Psoas muscle (tissue), 7 donors: ENCODE measurements at regions not wholly inside any gene's neighbourhood (a gene's known extent, or its start where the extent isn't known, plus 50 kb on each side); places are given as distances from the start of the nearest gene placed in this dataset.

Source experiments
- ATAC-seq, 4 donors: fragments of 200-7000 bp; cut with Tn5 transposase; one replicate each; pipeline ENCODE4 v1.9.1; 2020; ENCODE audit warnings: moderate library complexity in 3 of 4, mild to moderate bottlenecking in 2 of 4
- DNase-seq, 2 donors: peaks; one replicate each; pipeline ENCODE4 v3.0.0-alpha.2; 2020
- H3K27ac ChIP-seq: fragments of 200-600 bp; one replicate; pipeline ENCODE4 v1.8.0; 2022
- H3K27me3 ChIP-seq, 3 donors: fragments of 200-600 bp in 1 of 3; one replicate each; pipeline versions ENCODE4 v1.6.1 to v1.8.0; 2013 to 2022; ENCODE audit warnings: low read length in 2 of 3, mild to moderate bottlenecking in 2 of 3, moderate library complexity in 1 of 3; ENCODE audit not compliant: insufficient read depth in 3 of 3
- H3K36me3 ChIP-seq, 2 donors: fragments of 200-600 bp in 1 of 2; one replicate each; pipeline versions ENCODE4 v1.6.1 to v1.8.0; 2013 to 2022; ENCODE audit warnings: low read depth in 1 of 2, mild to moderate bottlenecking in 1 of 2, moderate library complexity in 1 of 2; ENCODE audit not compliant: insufficient read depth in 1 of 2
- H3K4me1 ChIP-seq: fragments of 200-600 bp; one replicate; pipeline ENCODE4 v1.8.0; 2022
- H3K4me3 ChIP-seq: fragments of 200-600 bp; one replicate; pipeline ENCODE4 v1.8.0; 2022; ENCODE audit warnings: mild to moderate bottlenecking
- H3K9me3 ChIP-seq: fragments of 200-600 bp; one replicate; pipeline ENCODE4 v1.8.0; 2022
- WGBS, 3 donors: extraction: QIAGEN DNeasy Blood & Tissue Kit; methylation state at CpG; one replicate each; pipeline versions ENCODE4 v1.1.6 to v1.1.7; 2013; 5-methylcytosine and 5-hydroxymethylcytosine counted together
- intact Hi-C, 2 donors: fragments of 100-400 bp; cut with DNase I; formaldehyde crosslinking; loops; one replicate each; pipeline versions ENCODE4 v1.11.0 to v1.14.2; 2022
- TF ChIP-seq, protein P1 (sequence below): fragments of 200-600 bp; IDR thresholded peaks from one replicate; pipeline ENCODE4 v1.8.0; 2022; ENCODE audit warnings: antibody characterized with exemption
- donor health status: healthy with polysubstance abuse.
- donor health status: DM: no; HTN: no; CAD: no; lungs with moderate emphysema.
- donor health status: Bipolar disorder and iron deficiency.
- donor health status: healthy.
- donor health status: DM: yes; HTN: yes; CAD: no.
- donor health status: DM: no; HTN: no; CAD: no.
- donor health status: DM: yes; HTN: yes; CAD: no.

DNA sequence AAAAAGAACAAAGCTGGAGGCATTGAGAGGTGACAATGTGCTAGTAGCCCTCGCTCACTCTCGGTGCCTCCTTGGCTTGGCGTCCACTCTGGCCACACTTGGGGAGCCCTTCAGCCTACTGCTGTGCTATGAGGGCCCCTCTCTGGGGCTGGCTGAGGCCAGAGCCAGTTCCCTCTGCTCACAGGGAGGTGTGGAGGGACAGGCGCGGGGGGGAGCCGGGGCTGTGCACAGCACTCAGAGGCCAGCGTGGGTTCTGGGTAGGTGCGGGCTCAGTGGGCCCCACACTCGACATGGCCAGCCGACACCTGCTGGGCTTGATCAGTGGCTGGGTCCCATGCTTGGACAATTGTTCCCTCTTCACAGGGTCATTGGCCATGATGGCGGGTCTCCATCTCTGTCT lies 202.5 kb upstream of the GRAMD2B start:
- no peak for ATAC-seq
- intact Hi-C loops: no loop called here
- Histone ChIP-seq H3K4me3 (no peak overlapping the region), H3K9me3 (no peaks in the 10 kb centered on the region), H3K27ac (no peak overlapping the region), H3K4me1 (no peaks in the 10 kb centered on the region), H3K36me3 (no peaks in the 10 kb centered on the region), H3K27me3 (no peaks in the 10 kb centered on the region)
- WGBS, 3 donors: 87 to 96% (median 89%) methylated on average over 10 to 11 of the region's 11 CpGs
- DNase-seq: no peak
- TF ChIP-seq, protein P1, sequence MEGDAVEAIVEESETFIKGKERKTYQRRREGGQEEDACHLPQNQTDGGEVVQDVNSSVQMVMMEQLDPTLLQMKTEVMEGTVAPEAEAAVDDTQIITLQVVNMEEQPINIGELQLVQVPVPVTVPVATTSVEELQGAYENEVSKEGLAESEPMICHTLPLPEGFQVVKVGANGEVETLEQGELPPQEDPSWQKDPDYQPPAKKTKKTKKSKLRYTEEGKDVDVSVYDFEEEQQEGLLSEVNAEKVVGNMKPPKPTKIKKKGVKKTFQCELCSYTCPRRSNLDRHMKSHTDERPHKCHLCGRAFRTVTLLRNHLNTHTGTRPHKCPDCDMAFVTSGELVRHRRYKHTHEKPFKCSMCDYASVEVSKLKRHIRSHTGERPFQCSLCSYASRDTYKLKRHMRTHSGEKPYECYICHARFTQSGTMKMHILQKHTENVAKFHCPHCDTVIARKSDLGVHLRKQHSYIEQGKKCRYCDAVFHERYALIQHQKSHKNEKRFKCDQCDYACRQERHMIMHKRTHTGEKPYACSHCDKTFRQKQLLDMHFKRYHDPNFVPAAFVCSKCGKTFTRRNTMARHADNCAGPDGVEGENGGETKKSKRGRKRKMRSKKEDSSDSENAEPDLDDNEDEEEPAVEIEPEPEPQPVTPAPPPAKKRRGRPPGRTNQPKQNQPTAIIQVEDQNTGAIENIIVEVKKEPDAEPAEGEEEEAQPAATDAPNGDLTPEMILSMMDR: no peak

DNA sequence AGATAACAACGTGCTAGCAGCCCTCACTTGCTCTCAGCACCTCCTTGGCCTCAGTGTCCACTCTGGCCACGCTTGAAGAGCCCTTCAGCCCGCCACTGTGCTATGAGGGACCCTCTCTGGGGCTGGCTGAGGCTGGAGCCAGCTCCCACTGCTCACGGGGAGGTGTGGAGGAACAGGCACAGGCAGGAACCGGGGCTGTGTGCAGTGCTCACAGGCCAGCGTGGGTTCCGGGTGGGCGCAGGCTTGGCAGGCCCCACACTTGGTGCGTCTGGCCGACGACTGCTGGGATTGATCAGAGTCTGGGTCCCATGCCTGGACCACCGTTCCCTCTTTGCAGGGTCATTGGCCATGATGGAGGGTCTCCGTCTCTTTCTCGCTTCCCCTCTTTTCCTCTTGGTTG lies 194.3 kb upstream of the GRAMD2B start:
- H3K36me3 ChIP-seq: no peaks in the 10 kb centered on the region
- H3K4me3 ChIP-seq: no peak overlapping the region
- H3K27me3 ChIP-seq: no peaks in the 10 kb centered on the region
- TF ChIP-seq, protein P1: no peak
- intact Hi-C loops: no loop called here
- H3K27ac ChIP-seq: no peak overlapping the region
- WGBS, 3 donors: 93 to 94% (median 93%) methylated on average over 14 of the region's 14 CpGs
- DNase-seq (no peak), ATAC-seq (no peak)
- H3K4me1 ChIP-seq: no peaks in the 10 kb centered on the region
- no peaks in the 10 kb centered on the region for H3K9me3 ChIP-seq

DNA sequence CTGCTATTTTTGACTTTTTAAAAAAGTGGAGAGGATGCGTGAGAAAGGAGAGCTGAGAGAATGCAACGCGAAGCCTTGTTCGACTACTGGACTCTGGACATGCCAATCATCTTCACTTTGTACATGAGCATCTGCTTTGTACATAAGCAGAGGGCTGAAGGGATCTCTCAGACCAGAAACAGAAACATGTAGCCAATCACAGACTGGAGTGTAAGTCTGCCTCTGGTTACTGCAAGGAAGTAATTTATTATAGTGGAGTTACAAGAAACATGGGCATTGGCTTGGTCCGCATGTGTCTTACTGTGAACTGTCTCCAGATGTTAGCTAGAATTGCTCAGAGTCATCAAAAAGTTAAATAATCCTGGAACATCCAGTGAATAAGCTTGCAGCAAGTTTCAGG lies 190.0 kb upstream of the GRAMD2B start:
- H3K27ac ChIP-seq: no peak overlapping the region
- no peaks in the 10 kb centered on the region for H3K36me3 ChIP-seq
- TF ChIP-seq, protein P1: no peak
- H3K4me1 ChIP-seq: no peaks in the 10 kb centered on the region
- no peak for ATAC-seq
- H3K9me3 ChIP-seq: no peaks in the 10 kb centered on the region
- intact Hi-C loops: no loop called here
- 70 to 88% (median 80%) methylated on average over 5 of the region's 5 CpGs for WGBS, 3 donors
- DNase-seq: no peak
- H3K4me3 ChIP-seq: no peak overlapping the region
- no peaks in the 10 kb centered on the region for H3K27me3 ChIP-seq

DNA sequence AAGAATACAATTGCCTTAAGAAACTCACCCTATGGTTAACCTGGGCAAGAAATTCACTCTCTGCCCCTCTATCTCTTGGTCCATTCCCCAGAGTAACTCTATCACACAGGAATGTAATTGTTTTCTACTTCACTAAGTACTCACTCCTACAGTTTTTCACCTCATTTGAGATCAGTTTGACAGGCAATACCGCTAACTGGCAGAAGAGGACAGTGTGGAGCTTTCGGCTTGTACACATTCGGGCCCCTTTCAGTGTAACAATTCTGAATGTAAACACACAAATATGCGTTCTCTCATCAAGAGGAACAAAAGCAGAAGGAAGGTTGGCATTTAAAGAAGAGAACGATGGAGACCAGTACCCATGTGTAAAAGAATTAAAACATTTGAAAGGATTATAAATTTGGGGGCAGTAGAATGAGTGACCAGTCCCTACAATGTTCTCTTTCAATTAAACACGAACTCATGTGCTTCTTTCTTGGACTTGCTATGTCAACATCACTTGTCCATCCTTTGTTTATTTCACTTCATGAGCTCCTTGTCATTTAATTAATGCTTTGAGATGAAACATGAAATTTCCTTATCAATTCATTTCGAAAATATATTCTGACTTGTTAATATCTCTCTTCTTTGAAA lies 188.5 kb upstream of the GRAMD2B start:
- TF ChIP-seq, protein P1: no peak
- no peak overlapping the region for H3K27ac ChIP-seq
- H3K4me1 ChIP-seq: no peaks in the 10 kb centered on the region
- no peak overlapping the region for H3K4me3 ChIP-seq
- no peaks in the 10 kb centered on the region for H3K27me3 ChIP-seq
- no peaks in the 10 kb centered on the region for H3K9me3 ChIP-seq
- no peak for ATAC-seq
- no peak for DNase-seq
- intact Hi-C loops: no loop called here
- no peaks in the 10 kb centered on the region for H3K36me3 ChIP-seq
- WGBS, 3 donors: 53 to 55% (median 54%) methylated on average over 7 of the region's 7 CpGs

DNA sequence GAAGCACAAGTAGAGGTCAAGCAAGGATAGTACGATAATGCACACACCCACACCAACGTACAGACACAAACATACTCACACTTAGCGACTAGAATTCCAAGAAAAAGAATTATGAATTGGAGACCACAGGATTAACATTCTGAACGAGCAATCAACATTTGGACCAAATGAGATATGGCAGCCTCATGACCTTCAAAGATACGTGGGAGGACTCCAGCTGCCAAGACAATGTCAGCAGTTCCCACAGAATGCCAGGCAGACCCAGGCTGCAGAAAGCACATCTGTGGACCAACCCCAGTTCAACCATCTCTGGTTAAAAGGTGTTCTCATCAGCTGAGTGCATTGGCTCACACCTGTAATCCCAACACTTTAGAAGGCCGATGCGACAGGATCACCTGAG lies 187.6 kb upstream of the GRAMD2B start:
- Histone ChIP-seq H3K27ac (no peak overlapping the region), H3K9me3 (no peaks in the 10 kb centered on the region), H3K27me3 (no peaks in the 10 kb centered on the region), H3K4me1 (no peaks in the 10 kb centered on the region), H3K36me3 (no peaks in the 10 kb centered on the region), H3K4me3 (no peak overlapping the region)
- DNase-seq (no peak), ATAC-seq (no peak)
- TF ChIP-seq, protein P1: no peak
- intact Hi-C loops: no loop called here
- 66 to 74% (median 70%) methylated on average over 7 of the region's 7 CpGs for WGBS, 3 donors
